Kidney (tissue), 13 donors: ENCODE measurements at regions not wholly inside any gene's neighbourhood (a gene's known extent, or its start where the extent isn't known, plus 50 kb on each side); places are given as distances from the start of the nearest gene placed in this dataset.

Experiments
- DNase-seq, 5 donors: peaks; one replicate each; pipeline ENCODE4 v3.0.0-alpha.2; 2013 to 2020
- FAIRE-seq: peaks from 2 replicates; lab custom pipeline; 2012; peaks lifted over from hg19 to GRCh38; lab: Jason Lieb, UNC
- H3K27ac ChIP-seq, 2 donors: one replicate each; pipeline ENCODE4 v1.7.0; 2013; ENCODE audit warnings: low read depth in 2 of 2, low read length in 2 of 2, inconsistent platforms in 1 of 2
- H3K27me3 ChIP-seq: one replicate; pipeline ENCODE4 v1.7.1; 2013; ENCODE audit warnings: low read length, inconsistent platforms; ENCODE audit not compliant: control insufficient read depth, insufficient read depth
- H3K36me3 ChIP-seq, 3 donors: one replicate each; pipeline versions ENCODE4 v1.7.0 to v1.7.1; 2013; ENCODE audit warnings: low read length in 3 of 3, control low read depth in 1 of 3, inconsistent platforms in 1 of 3; ENCODE audit not compliant: insufficient read depth in 3 of 3, control insufficient read depth in 2 of 3
- H3K4me1 ChIP-seq, 3 donors: one replicate each; pipeline versions ENCODE4 v1.7.0 to v1.7.1; 2013; ENCODE audit warnings: low read length in 3 of 3, inconsistent platforms in 1 of 3, low read depth in 1 of 3; ENCODE audit not compliant: control insufficient read depth in 2 of 3, insufficient read depth in 2 of 3
- H3K4me3 ChIP-seq, 3 donors: one replicate each; pipeline versions ENCODE4 v1.7.0 to v1.8.1; 2013; ENCODE audit warnings: low read length in 3 of 3, control low read depth in 1 of 3, inconsistent platforms in 1 of 3
- H3K9ac ChIP-seq, 3 donors: one replicate each; pipeline versions ENCODE4 v1.7.0 to v1.7.1; 2013; ENCODE audit warnings: low read length in 3 of 3, control low read depth in 1 of 3, inconsistent platforms in 1 of 3
- H3K9me3 ChIP-seq, 3 donors: one replicate each; pipeline versions ENCODE4 v1.7.0 to v1.7.1; 2013; ENCODE audit warnings: low read length in 3 of 3, control low read depth in 1 of 3, inconsistent platforms in 1 of 3; ENCODE audit not compliant: control insufficient read depth in 2 of 3, insufficient read depth in 1 of 3
- CTCF ChIP-seq: IDR thresholded peaks from 3 replicates; pipeline ENCODE4 v1.5.1; 2012; ENCODE audit warnings: mild to moderate bottlenecking, moderate library complexity, borderline replicate concordance; ENCODE audit not compliant: insufficient read depth; ENCODE audit errors: extremely low read depth
- intact Hi-C: fragments of 100-400 bp; cut with DNase I; formaldehyde crosslinking; loops from one replicate; pipeline ENCODE4 v1.11.1; 2022
- donor health status: control.
- donor health status: control.
- donor health status: control.
- donor health status: control.
- donor health status: control.
- donor health status: DM: yes; HTN: yes; CAD: no.
- donor health status: Normal renal cell carcinoma (clear cell type).

GRCh38 chr6:48016020-48016755, 94.8 kb downstream of the PTCHD4 start:
- Histone ChIP-seq H3K4me1 (no peaks in the 10 kb centered on the region), H3K27ac (no peak overlapping the region), H3K36me3 (no peaks in the 10 kb centered on the region), H3K4me3 (no peak overlapping the region), H3K9me3 (no peaks in the 10 kb centered on the region), H3K9ac (no peak overlapping the region), H3K27me3 (no peaks in the 10 kb centered on the region)
- FAIRE-seq (no peak), DNase-seq (no peak)
- no peak for TF ChIP-seq CTCF
- intact Hi-C loops, result no loop called here

- DNase-seq, result no peak
- no peaks in the 10 kb centered on the region for H3K9me3 ChIP-seq
- FAIRE-seq, result no peak
These were observed 118.2 kb downstream of the PTCHD4 start for GRCh38 chr6:47992809-47993208.

GRCh38 chr6:47983491-47983890, 127.5 kb downstream of the PTCHD4 start:
- intact Hi-C loops, result no loop called here
- H3K27ac ChIP-seq, result no peak overlapping the region
- H3K9me3 ChIP-seq, result no peaks in the 10 kb centered on the region
- H3K4me1 ChIP-seq, result no peaks in the 10 kb centered on the region
- no peak for TF ChIP-seq CTCF
- FAIRE-seq, result no peak
- no peaks in the 10 kb centered on the region for H3K36me3 ChIP-seq
- no peak overlapping the region for H3K4me3 ChIP-seq
- no peaks in the 10 kb centered on the region for H3K27me3 ChIP-seq
- DNase-seq, result no peak
- H3K9ac ChIP-seq, result no peak overlapping the region

More at GRCh38 chr6:47992809-47993208, 118.2 kb downstream of the PTCHD4 start:
- Histone ChIP-seq H3K4me3 (no peak overlapping the region), H3K27ac (no peak overlapping the region), H3K27me3 (no peaks in the 10 kb centered on the region), H3K4me1 (no peaks in the 10 kb centered on the region), H3K9ac (no peak overlapping the region), H3K36me3 (no peaks in the 10 kb centered on the region)
- no peak for TF ChIP-seq CTCF
- intact Hi-C loops, result no loop called here

- Histone ChIP-seq H3K27me3 (no peaks in the 10 kb centered on the region), H3K4me1 (no peaks in the 10 kb centered on the region), H3K9me3 (no peaks in the 10 kb centered on the region), H3K36me3 (no peaks in the 10 kb centered on the region), H3K9ac (no peak overlapping the region), H3K4me3 (no peak overlapping the region), H3K27ac (no peak overlapping the region)
- intact Hi-C loops, result no loop called here
- DNase-seq (no peak), FAIRE-seq (no peak)
- no peak for TF ChIP-seq CTCF
These were observed 133.7 kb downstream of the PTCHD4 start for GRCh38 chr6:47977314-47977713.
